OCI-LY3 (cell line): ENCODE measurements at regions not wholly inside any gene's neighbourhood (a gene's known extent, or its start where the extent isn't known, plus 50 kb on each side); places are given as distances from the start of the nearest gene placed in this dataset.
A peak's percentile ranks its signal among the peaks of the same experiment; 100 is the strongest.

Experiments
- H2AFZ ChIP-seq: fragments of 200-600, 300-600 bp; shearing (Covaris generic); 2 replicates; pipeline ENCODE4 v1.6.0; 2014; ENCODE audit warnings: antibody characterized with exemption, low read depth, low read length
- H3K27ac ChIP-seq: fragments of 200-600, 300-600 bp; sonication (generic); 2 replicates; pipeline ENCODE4 v1.5.1; 2014; ENCODE audit warnings: mild to moderate bottlenecking, low read length, moderate library complexity, mixed read lengths
- H3K27me3 ChIP-seq: fragments of 200-600, 300-600 bp; sonication (generic); 2 replicates; pipeline ENCODE4 v1.6.1; 2014; ENCODE audit warnings: low read depth, low read length, mixed read lengths
- H3K36me3 ChIP-seq: fragments of 200-600, 300-600 bp; sonication (generic); replicated peaks from 2 replicates; pipeline ENCODE3; 2014; ENCODE audit warnings: low read depth, low read length, mixed read lengths
- H3K4me1 ChIP-seq: fragments of 300-600, 200-600 bp; sonication (generic); 2 replicates; pipeline ENCODE4 v1.6.1; 2014; ENCODE audit warnings: low read length, mixed read lengths
- H3K4me2 ChIP-seq: fragments of 200-600, 300-600 bp; sonication (generic); 2 replicates; pipeline ENCODE4 v1.6.1; 2014; ENCODE audit warnings: low read length, mixed read lengths
- H3K4me3 ChIP-seq: fragments of 300-600, 200-600 bp; sonication (generic); 2 replicates; pipeline ENCODE4 v1.5.1; 2014; ENCODE audit warnings: antibody characterized with exemption, mild to moderate bottlenecking, low read length, moderate library complexity
- H3K79me2 ChIP-seq: fragments of 300-600, 200-600 bp; shearing (Covaris generic); 2 replicates; pipeline ENCODE4 v1.6.1; 2014; ENCODE audit warnings: mild to moderate bottlenecking, low read length, mixed read lengths
- H3K9ac ChIP-seq: fragments of 300-600, 200-600 bp; shearing (Covaris generic); 2 replicates; pipeline ENCODE4 v1.6.0; 2014; ENCODE audit warnings: mild to moderate bottlenecking, low read length, moderate library complexity
- H3K9me3 ChIP-seq: fragments of 200-600, 300-600 bp; shearing (Covaris generic); 2 replicates; pipeline ENCODE4 v1.6.1; 2014; ENCODE audit warnings: low read length, mixed read lengths; ENCODE audit not compliant: insufficient read depth
- H4K20me1 ChIP-seq: fragments of 200-600, 300-600 bp; sonication (generic); 2 replicates; pipeline ENCODE4 v1.6.1; 2016; ENCODE audit warnings: low read length, mixed read lengths; ENCODE audit not compliant: insufficient read depth
- EZH2phosphoT487 ChIP-seq: fragments of 200-600 bp; shearing (Covaris generic); IDR thresholded peaks from 2 replicates; pipeline ENCODE4 v1.6.1; 2018; ENCODE audit warnings: antibody characterized with exemption, mixed run types, low read depth
- TF ChIP-seq, protein P1 (sequence below): fragments of 200-600, 300-600 bp; sonication (generic); IDR thresholded peaks from 2 replicates; pipeline ENCODE4 v1.5.1; 2014; ENCODE audit warnings: antibody characterized with exemption, low read length, low read depth

DNA sequence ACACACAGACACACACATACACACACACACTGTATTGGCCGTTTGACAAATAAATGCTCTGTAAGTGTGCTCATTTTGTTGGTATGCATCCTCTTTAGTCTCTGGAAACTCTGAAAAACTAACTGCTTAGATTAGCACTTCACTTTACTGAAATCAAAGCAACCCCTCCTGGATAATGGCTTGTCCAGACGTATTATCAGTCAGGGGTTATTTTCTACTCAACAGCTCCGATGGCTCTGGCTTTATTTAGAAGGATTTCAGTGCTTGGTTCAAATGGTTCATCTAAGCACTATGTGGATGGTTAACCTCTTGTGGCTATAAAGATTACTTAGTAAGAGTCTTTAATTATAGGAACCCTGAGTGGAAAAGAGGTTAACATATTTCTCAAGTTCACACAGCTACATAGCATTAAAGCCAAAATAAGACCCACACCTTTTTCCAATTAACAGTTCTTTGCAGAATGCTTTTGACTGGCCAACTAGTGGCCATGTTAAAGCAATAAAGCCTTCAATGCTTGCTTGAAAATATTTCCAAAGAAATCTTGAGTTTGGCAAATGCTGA is 516.1 kb upstream of the NAALADL2 start:
- Histone ChIP-seq H3K4me3 (no peak overlapping the region), H2AFZ (no peak overlapping the region), H3K27ac (no peak overlapping the region), H4K20me1 (no peaks in the 10 kb centered on the region), H3K9me3 (no peaks in the 10 kb centered on the region), H3K36me3 (no peaks in the 10 kb centered on the region), H3K4me1 (no peaks in the 10 kb centered on the region), H3K9ac (no peak overlapping the region), H3K27me3 (no peaks in the 10 kb centered on the region), H3K79me2 (no peaks in the 10 kb centered on the region), H3K4me2 (no peak overlapping the region)
- TF ChIP-seq EZH2phosphoT487, result no peak
- TF ChIP-seq, protein P1, sequence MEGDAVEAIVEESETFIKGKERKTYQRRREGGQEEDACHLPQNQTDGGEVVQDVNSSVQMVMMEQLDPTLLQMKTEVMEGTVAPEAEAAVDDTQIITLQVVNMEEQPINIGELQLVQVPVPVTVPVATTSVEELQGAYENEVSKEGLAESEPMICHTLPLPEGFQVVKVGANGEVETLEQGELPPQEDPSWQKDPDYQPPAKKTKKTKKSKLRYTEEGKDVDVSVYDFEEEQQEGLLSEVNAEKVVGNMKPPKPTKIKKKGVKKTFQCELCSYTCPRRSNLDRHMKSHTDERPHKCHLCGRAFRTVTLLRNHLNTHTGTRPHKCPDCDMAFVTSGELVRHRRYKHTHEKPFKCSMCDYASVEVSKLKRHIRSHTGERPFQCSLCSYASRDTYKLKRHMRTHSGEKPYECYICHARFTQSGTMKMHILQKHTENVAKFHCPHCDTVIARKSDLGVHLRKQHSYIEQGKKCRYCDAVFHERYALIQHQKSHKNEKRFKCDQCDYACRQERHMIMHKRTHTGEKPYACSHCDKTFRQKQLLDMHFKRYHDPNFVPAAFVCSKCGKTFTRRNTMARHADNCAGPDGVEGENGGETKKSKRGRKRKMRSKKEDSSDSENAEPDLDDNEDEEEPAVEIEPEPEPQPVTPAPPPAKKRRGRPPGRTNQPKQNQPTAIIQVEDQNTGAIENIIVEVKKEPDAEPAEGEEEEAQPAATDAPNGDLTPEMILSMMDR, result no peak

DNA sequence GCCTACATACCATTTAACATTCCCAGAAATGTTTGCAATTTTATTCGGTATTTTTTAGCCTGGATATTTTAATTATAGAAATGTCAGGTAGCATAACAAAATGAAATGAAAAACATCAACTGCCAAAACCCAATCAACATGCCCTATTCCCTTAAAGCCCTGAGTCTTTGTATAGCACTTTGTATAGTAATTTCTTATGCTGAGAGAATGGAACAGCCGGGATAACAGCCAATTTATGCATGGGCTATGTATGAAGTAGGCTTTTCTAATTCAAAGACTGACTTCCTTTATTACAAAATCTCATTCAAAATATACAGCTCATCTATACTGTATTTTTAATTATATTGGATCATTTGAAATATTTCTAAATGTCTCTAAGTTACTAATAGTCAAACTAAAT is 513.0 kb upstream of the NAALADL2 start:
- Histone ChIP-seq H4K20me1 (no peaks in the 10 kb centered on the region), H3K9me3 (no peaks in the 10 kb centered on the region), H3K9ac (no peak overlapping the region), H2AFZ (peak overlapping the region; percentile 11; the same call in 1 of the 2 replicates), H3K4me1 (no peaks in the 10 kb centered on the region), H3K27ac (no peak overlapping the region), H3K79me2 (no peaks in the 10 kb centered on the region), H3K4me3 (no peak overlapping the region), H3K27me3 (no peaks in the 10 kb centered on the region), H3K4me2 (no peak overlapping the region), H3K36me3 (no peaks in the 10 kb centered on the region)
- TF ChIP-seq, protein P1, result no peak
- no peak for TF ChIP-seq EZH2phosphoT487

DNA sequence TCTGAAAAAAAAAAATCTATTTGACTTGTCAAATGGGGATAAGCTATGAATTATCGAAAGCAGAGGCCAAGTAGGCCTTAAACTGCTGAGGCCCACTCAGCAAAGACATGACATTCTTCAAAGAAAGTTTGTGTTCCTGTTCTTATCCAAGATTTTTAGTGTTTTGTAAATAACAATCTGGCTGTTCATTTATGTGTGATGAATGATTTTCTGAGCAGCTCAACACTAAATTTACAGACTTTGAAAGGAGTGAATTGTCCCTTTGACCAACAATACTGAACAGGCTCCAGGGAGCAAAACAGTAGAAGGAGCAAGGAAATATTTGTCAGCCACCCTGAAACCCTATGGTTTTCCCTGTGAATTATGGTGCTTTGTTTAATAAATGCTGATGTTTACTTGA is 512.6 kb upstream of the NAALADL2 start:
- no peaks in the 10 kb centered on the region for H3K36me3 ChIP-seq
- H3K4me2 ChIP-seq, result no peak overlapping the region
- H3K9me3 ChIP-seq, result no peaks in the 10 kb centered on the region
- H3K4me1 ChIP-seq, result no peaks in the 10 kb centered on the region
- H3K9ac ChIP-seq, result no peak overlapping the region
- H3K4me3 ChIP-seq, result no peak overlapping the region
- H4K20me1 ChIP-seq, result no peaks in the 10 kb centered on the region
- H3K27ac ChIP-seq, result no peak overlapping the region
- H3K27me3 ChIP-seq, result no peaks in the 10 kb centered on the region
- peak overlapping the region; percentile 11; the same call in 1 of the 2 replicates for H2AFZ ChIP-seq
- TF ChIP-seq EZH2phosphoT487, result no peak
- TF ChIP-seq, protein P1, result no peak
- no peaks in the 10 kb centered on the region for H3K79me2 ChIP-seq

DNA sequence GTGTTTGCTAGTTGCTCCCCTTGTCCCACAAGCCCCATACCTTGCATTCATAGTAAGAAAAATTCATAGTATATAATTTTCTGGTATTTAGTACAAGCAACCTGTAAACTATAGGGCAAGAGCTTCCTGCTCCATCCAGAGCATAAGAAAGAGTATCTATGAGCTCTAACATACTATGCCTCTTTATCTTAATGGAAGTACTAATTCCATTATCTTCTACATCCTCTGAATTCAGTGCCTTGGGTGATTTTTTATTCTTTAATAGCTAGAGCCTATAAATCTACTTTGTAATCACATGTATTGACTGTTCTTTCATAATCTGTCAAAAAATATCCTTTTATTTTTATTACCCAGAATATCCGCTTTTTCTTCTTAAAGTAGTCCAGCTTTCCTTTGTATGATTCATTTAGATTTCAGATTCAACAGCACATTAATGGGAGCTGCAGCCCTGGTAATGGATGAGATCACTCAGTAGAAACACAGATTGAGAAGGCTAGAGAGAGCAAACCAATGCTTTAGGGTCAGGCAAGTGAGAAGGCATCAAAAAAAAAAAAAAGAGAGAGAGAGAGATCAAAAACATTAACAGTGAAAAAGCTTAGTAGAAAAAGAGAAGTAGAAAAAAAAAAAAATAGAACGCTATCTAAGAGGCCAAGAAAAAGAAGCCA is 511.5 kb upstream of the NAALADL2 start:
- TF ChIP-seq, protein P1, result no peak
- H3K27me3 ChIP-seq, result no peaks in the 10 kb centered on the region
- H3K36me3 ChIP-seq, result no peaks in the 10 kb centered on the region
- no peak overlapping the region for H2AFZ ChIP-seq
- no peaks in the 10 kb centered on the region for H3K4me1 ChIP-seq
- H3K4me3 ChIP-seq, result no peak overlapping the region
- H3K79me2 ChIP-seq, result no peaks in the 10 kb centered on the region
- H3K9ac ChIP-seq, result no peak overlapping the region
- no peak overlapping the region for H3K27ac ChIP-seq
- no peak overlapping the region for H3K4me2 ChIP-seq
- no peaks in the 10 kb centered on the region for H4K20me1 ChIP-seq
- H3K9me3 ChIP-seq, result no peaks in the 10 kb centered on the region
